Breast epithelium (tissue), 3 donors: ENCODE measurements at regions not wholly inside any gene's neighbourhood (a gene's known extent, or its start where the extent isn't known, plus 50 kb on each side); places are given as distances from the start of the nearest gene placed in this dataset.

Experiments used
- POLR2A ChIP-seq: fragments of 450-650 bp; IDR thresholded peaks from one replicate; pipeline ENCODE4 v1.6.1; 2016; ENCODE audit warnings: antibody characterized with exemption, mild to moderate bottlenecking, moderate library complexity
- TF ChIP-seq, protein P1 (sequence below), 3 donors: fragments of 450-650 bp; IDR thresholded peaks; one replicate each; pipeline ENCODE4 v1.5.1; 2016 to 2017; ENCODE audit warnings: antibody characterized with exemption in 3 of 3, mild to moderate bottlenecking in 3 of 3, moderate library complexity in 3 of 3

DNA sequence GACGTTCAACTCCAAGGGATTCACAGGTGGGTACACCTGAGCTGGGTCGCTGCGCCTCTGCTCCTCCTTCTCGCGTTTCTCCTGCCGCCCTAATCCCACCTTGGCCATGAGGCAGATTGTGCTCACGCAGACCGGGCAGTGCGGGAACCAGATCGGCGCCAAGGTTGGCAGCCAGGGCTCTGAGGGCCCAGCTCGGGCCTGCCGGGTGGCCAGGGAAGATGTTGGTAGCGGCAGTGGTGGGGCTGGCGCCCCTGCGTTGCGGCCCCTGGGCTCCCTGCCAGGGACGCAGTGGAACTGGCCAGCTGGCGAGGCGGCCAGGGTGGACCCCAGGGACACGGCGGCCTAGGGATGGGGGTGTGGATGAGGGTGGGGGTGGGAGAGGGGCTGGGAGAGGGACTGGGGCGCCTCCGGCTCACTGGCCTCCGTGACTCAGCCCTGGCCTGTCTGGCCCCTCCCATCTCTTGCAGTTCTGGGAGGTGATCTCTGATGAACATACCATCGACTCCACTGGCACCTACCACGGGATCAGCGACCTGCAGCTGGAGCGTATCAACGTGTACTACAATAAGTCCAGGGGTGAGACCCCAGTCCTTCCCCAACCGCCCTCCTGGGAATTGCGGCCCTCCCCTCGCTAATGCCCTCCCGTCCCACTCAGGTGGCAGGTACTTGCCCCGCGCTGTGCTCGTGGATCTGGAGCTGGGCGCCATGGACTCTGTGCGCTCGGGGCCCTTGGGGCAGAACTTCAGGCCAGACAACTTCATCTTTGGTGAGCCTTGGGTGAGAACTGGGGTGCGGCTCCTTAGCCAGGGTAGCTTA, 114.9 kb upstream of the ALG10B start:
- TF ChIP-seq POLR2A: no peak
- TF ChIP-seq, protein P1, sequence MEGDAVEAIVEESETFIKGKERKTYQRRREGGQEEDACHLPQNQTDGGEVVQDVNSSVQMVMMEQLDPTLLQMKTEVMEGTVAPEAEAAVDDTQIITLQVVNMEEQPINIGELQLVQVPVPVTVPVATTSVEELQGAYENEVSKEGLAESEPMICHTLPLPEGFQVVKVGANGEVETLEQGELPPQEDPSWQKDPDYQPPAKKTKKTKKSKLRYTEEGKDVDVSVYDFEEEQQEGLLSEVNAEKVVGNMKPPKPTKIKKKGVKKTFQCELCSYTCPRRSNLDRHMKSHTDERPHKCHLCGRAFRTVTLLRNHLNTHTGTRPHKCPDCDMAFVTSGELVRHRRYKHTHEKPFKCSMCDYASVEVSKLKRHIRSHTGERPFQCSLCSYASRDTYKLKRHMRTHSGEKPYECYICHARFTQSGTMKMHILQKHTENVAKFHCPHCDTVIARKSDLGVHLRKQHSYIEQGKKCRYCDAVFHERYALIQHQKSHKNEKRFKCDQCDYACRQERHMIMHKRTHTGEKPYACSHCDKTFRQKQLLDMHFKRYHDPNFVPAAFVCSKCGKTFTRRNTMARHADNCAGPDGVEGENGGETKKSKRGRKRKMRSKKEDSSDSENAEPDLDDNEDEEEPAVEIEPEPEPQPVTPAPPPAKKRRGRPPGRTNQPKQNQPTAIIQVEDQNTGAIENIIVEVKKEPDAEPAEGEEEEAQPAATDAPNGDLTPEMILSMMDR (IDR thresholded peaks at IDR 0.05): no peak
